ENCODE measurements at regions not wholly inside any gene's neighbourhood (a gene's known extent, or its start where the extent isn't known, plus 50 kb on each side); places are given as distances from the start of the nearest gene placed in this dataset.

GRCh38 chr13:56975647-56976046 lies 165.1 kb upstream of the PRR20A start:
- TF ChIP-seq POLR2A (IDR thresholded peaks at IDR 0.05) (no peak), CTCF (IDR thresholded peaks at IDR 0.05 in 8 of 11, conservative IDR thresholded peaks at IDR 0.05 in 3 of 11) (no peak)

All from spleen (tissue), 7 donors.